ENCODE measurements at regions not wholly inside any gene's neighbourhood (a gene's known extent, or its start where the extent isn't known, plus 50 kb on each side); places are given as distances from the start of the nearest gene placed in this dataset.

GRCh38 chr12:91567100-91567485 lies 384.5 kb upstream of the DCN start:
- Mint-ChIP-seq H3K4me1 (ENCODE audit: low read depth, unreplicated experiment) (no peaks in the 10 kb centered on the region), H3K27ac (ENCODE audit: unreplicated experiment) (no peak overlapping the region), H3K27me3 (ENCODE audit: insufficient read depth, unreplicated experiment) (no peaks in the 10 kb centered on the region), H3K36me3 (ENCODE audit: insufficient read depth, unreplicated experiment) (no peaks in the 10 kb centered on the region), H3K9me3 (ENCODE audit: unreplicated experiment) (no peaks in the 10 kb centered on the region), H3K4me3 (ENCODE audit: unreplicated experiment) (no peak overlapping the region)
- Histone ChIP-seq H3K4me3 (ENCODE audit: low read depth, low read length) (no peak overlapping the region), H3K27me3 (replicated peaks; ENCODE audit: control insufficient read depth, insufficient read depth, low read length) (no peaks in the 10 kb centered on the region), H3K36me3 (ENCODE audit: control insufficient read depth, insufficient read depth, low read length) (no peaks in the 10 kb centered on the region), H3K9me3 (no peaks in the 10 kb centered on the region), H3K4me1 (no peaks in the 10 kb centered on the region)
- ChIA-PET POLR2A (no interaction called here), CTCF (no interaction called here)
- BruUV-seq (replicated peaks) = no TSS peak
- intact Hi-C loops (cut with micrococcal nuclease; ENCODE audit: unreplicated experiment) = no loop called here
- TF ChIP-seq CTCF (IDR thresholded peaks at IDR 0.05; ENCODE audit: insufficient read depth in 1 of 2, low read depth in 1 of 2, low read length in 1 of 2, severe bottlenecking in 1 of 2, unreplicated experiment in 1 of 2) = no peak
- no peak for DNase-seq

- no peak for TF ChIP-seq CTCF (IDR thresholded peaks at IDR 0.05; ENCODE audit: insufficient read depth in 1 of 2, low read depth in 1 of 2, low read length in 1 of 2, severe bottlenecking in 1 of 2, unreplicated experiment in 1 of 2)
- POLR2A ChIA-PET = no interaction called here
- Mint-ChIP-seq H3K36me3 (ENCODE audit: insufficient read depth, unreplicated experiment) (no peaks in the 10 kb centered on the region), H3K27me3 (ENCODE audit: insufficient read depth, unreplicated experiment) (no peaks in the 10 kb centered on the region), H3K4me3 (ENCODE audit: unreplicated experiment) (no peak overlapping the region), H3K9me3 (ENCODE audit: unreplicated experiment) (no peaks in the 10 kb centered on the region), H3K27ac (ENCODE audit: unreplicated experiment) (no peak overlapping the region), H3K4me1 (ENCODE audit: low read depth, unreplicated experiment) (no peaks in the 10 kb centered on the region)
- no peak for DNase-seq
- Histone ChIP-seq H3K9me3 (no peaks in the 10 kb centered on the region), H3K4me1 (no peaks in the 10 kb centered on the region), H3K27me3 (replicated peaks; ENCODE audit: control insufficient read depth, insufficient read depth, low read length) (no peaks in the 10 kb centered on the region), H3K36me3 (ENCODE audit: control insufficient read depth, insufficient read depth, low read length) (no peaks in the 10 kb centered on the region), H3K4me3 (ENCODE audit: low read depth, low read length) (no peak overlapping the region)
- intact Hi-C loops (cut with micrococcal nuclease; ENCODE audit: unreplicated experiment) = no loop called here
- no TSS peak for BruUV-seq (replicated peaks)
- CTCF ChIA-PET = no interaction called here
Observed at GRCh38 chr12:91566328-91567099, 383.9 kb upstream of the DCN start.

- Histone ChIP-seq H3K27me3 (replicated peaks; ENCODE audit: control insufficient read depth, insufficient read depth, low read length) (no peaks in the 10 kb centered on the region), H3K4me1 (no peaks in the 10 kb centered on the region), H3K4me3 (ENCODE audit: low read depth, low read length) (no peak overlapping the region), H3K9me3 (no peaks in the 10 kb centered on the region), H3K36me3 (ENCODE audit: control insufficient read depth, insufficient read depth, low read length) (no peaks in the 10 kb centered on the region)
- intact Hi-C loops (cut with micrococcal nuclease; ENCODE audit: unreplicated experiment) = no loop called here
- H3K27me3 Mint-ChIP-seq (ENCODE audit: insufficient read depth, unreplicated experiment) = no peaks in the 10 kb centered on the region
- BruUV-seq (replicated peaks) = no TSS peak
- no peaks in the 10 kb centered on the region for H3K36me3 Mint-ChIP-seq (ENCODE audit: insufficient read depth, unreplicated experiment)
- POLR2A ChIA-PET = no interaction called here
- DNase-seq = no peak
- no peaks in the 10 kb centered on the region for H3K4me1 Mint-ChIP-seq (ENCODE audit: low read depth, unreplicated experiment)
- CTCF ChIA-PET = no interaction called here
- H3K27ac Mint-ChIP-seq (ENCODE audit: unreplicated experiment) = no peak overlapping the region
- no peak for TF ChIP-seq CTCF (IDR thresholded peaks at IDR 0.05; ENCODE audit: insufficient read depth in 1 of 2, low read depth in 1 of 2, low read length in 1 of 2, severe bottlenecking in 1 of 2, unreplicated experiment in 1 of 2)
- no peaks in the 10 kb centered on the region for H3K9me3 Mint-ChIP-seq (ENCODE audit: unreplicated experiment)
- no peak overlapping the region for H3K4me3 Mint-ChIP-seq (ENCODE audit: unreplicated experiment)
Observed at GRCh38 chr12:91565846-91566245, 383.2 kb upstream of the DCN start.
